Spinal cord (tissue), 9 donors: ENCODE measurements at regions not wholly inside any gene's neighbourhood (a gene's known extent, or its start where the extent isn't known, plus 50 kb on each side); places are given as distances from the start of the nearest gene placed in this dataset.
A peak's percentile ranks its signal among the peaks of the same experiment; 100 is the strongest.

ENCODE experiments used
- DNase-seq, 6 donors: peaks; one replicate each; pipeline versions ENCODE4 v3.0.0 to v3.0.0-alpha.2; 2013 to 2015; ENCODE audit warnings: low spot score in 6 of 6, low read depth in 4 of 6
- H3K27ac ChIP-seq: one replicate; pipeline ENCODE4 v1.5.1; 2013; ENCODE audit warnings: low read depth, low read length, control low read depth
- H3K27me3 ChIP-seq: one replicate; pipeline ENCODE4 v1.6.1; 2013; ENCODE audit warnings: low read length; ENCODE audit not compliant: control insufficient read depth, insufficient read depth
- H3K36me3 ChIP-seq: one replicate; pipeline ENCODE4 v1.6.1; 2013; ENCODE audit warnings: low read length; ENCODE audit not compliant: control insufficient read depth, insufficient read depth
- H3K4me1 ChIP-seq: one replicate; pipeline ENCODE4 v1.6.1; 2013; ENCODE audit warnings: low read length; ENCODE audit not compliant: control insufficient read depth, insufficient read depth
- H3K4me3 ChIP-seq: one replicate; pipeline ENCODE4 v1.5.1; 2013; ENCODE audit warnings: low read depth, low read length, control low read depth
- H3K9me3 ChIP-seq: one replicate; pipeline ENCODE4 v1.6.1; 2013; ENCODE audit warnings: low read length; ENCODE audit not compliant: control insufficient read depth, insufficient read depth
- WGBS: methylation state at CpG from one replicate; pipeline ENCODE4 v1.1.5; 2013; ENCODE audit warnings: missing lambda C conversion rate; ENCODE audit not compliant: insufficient coverage; 5-methylcytosine and 5-hydroxymethylcytosine counted together
- donor health status: healthy.

DNA sequence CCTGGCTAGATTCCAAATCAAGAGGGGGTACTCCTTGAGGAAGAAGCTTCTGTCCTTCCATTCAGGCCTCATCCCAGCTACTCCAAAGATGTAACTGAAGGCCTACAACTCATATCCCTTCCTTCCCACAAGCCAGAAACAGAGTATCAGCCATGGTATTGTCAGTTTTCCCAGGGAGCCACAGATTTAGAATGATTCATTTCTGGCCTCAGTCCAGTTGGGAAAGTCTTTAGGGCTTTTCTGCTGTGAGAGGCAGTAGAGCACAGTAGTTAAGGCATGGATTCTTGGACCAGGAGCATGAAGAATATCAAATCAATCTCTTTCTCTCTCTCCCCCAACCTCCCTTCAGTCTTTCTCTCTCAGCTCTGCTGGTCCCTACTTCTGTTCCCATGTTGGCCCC, 505.0 kb downstream of the BCOR start:
- no peaks in the 10 kb centered on the region for H3K36me3 ChIP-seq
- H3K4me1 ChIP-seq: no peaks in the 10 kb centered on the region
- H3K27ac ChIP-seq: no peak overlapping the region
- no peak overlapping the region for H3K4me3 ChIP-seq
- H3K9me3 ChIP-seq: no peaks in the 10 kb centered on the region
- no peak for DNase-seq
- peaks cover 6% of the 10 kb centered on the region for H3K27me3 ChIP-seq

DNA sequence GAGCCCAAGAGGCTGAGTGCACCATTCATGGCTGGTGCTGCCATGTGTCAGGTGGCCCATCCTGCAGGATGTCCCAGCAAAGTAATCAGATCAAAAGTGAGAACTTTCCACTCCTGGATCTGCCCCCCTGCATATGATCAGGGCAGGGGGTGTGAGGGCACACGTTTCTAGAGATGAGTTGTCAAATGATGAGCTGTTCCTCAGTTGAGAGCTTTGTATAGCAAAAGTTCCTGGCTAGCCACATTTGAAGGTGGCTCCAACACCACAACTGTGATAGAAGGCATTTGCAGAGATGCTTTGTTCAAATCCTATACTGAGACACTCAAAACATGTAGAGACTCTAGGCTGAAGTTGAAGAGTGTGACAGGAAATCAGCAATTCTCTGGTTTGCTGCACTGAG, 501.8 kb downstream of the BCOR start:
- Histone ChIP-seq H3K27me3 (peaks cover 7% of the 10 kb centered on the region), H3K9me3 (no peaks in the 10 kb centered on the region), H3K4me3 (no peak overlapping the region), H3K27ac (no peak overlapping the region), H3K36me3 (no peaks in the 10 kb centered on the region), H3K4me1 (no peaks in the 10 kb centered on the region)
- DNase-seq: no peak
- WGBS: 50% methylated on average over 1 of the region's 1 CpG

DNA sequence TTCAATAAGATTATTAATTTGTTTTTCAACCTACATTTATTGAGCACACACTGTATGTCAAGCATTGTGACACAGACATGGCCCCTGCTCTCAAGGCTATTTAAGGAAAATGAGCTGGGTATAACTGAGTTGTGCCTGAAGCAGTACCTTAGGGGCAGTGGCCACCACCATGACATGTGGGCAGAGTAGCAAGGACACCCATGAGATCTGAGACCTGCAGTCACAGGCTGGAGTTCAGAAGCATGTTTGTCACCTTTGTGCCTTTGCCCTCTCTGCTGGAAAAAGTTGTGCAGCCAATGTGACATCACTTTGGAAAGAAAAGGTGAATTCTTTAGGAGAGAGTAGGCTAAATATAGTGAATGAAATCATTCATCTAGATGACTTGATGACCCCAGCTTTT, 501.3 kb downstream of the BCOR start:
- no peak for DNase-seq
- H3K4me1 ChIP-seq: peaks cover 4% of the 10 kb centered on the region
- peaks cover 7% of the 10 kb centered on the region for H3K27me3 ChIP-seq

DNA sequence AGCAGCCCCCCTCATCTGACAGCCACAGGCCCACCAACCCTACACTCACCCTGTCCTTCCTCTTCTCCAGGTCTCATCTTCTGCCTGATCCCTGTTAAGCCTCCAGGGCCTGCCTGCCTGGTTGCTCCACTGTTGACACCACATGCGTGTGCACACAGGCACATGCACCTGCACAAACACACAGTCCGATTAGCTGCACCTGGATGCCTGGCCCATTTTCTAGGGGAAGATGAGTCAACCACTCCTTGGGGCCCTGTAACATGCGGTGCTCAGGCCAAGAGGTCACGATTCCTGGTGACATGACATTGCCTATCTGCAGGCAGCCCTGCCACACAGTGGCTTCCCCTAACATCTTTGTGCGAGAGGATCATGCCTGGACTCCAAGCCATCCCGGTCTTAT, 498.4 kb downstream of the BCOR start:
- Histone ChIP-seq H3K36me3 (no peaks in the 10 kb centered on the region), H3K27ac (no peak overlapping the region), H3K4me3 (no peak overlapping the region), H3K27me3 (peaks cover 7% of the 10 kb centered on the region), H3K9me3 (no peaks in the 10 kb centered on the region), H3K4me1 (peaks cover 18% of the 10 kb centered on the region)
- 91% methylated on average over 5 of the region's 6 CpGs for WGBS
- no peak for DNase-seq

More for the DNA sequence above, 501.3 kb downstream of the BCOR start:
- no peaks in the 10 kb centered on the region for H3K9me3 ChIP-seq
- no peak overlapping the region for H3K27ac ChIP-seq
- H3K4me3 ChIP-seq: no peak overlapping the region
- H3K36me3 ChIP-seq: no peaks in the 10 kb centered on the region

DNA sequence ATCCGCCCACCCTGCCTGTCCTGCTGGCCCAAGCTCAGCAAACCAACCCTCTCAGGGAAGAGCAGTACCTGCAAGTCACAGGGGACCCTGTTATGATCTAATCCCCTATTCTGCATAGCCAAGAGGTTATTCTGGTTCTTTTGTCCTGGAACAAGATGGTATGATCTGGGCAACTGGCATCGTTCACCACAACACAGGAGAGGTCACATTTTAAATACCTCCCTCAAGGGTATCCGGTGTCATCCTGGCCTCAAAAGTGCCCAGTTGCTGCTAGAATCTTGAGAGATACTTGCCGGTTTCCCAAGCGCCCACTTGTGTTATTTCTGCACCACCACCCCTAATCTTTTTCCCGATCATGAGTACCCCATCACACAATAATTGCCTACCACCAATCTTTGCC, 497.5 kb downstream of the BCOR start:
- no peak for DNase-seq
- H3K27ac ChIP-seq: no peak overlapping the region
- no peak overlapping the region for H3K4me3 ChIP-seq
- H3K9me3 ChIP-seq: no peaks in the 10 kb centered on the region
- 90% methylated on average over 4 of the region's 6 CpGs for WGBS
- H3K36me3 ChIP-seq: no peaks in the 10 kb centered on the region
- peaks cover 7% of the 10 kb centered on the region for H3K27me3 ChIP-seq
- peaks cover 19% of the 10 kb centered on the region for H3K4me1 ChIP-seq

DNA sequence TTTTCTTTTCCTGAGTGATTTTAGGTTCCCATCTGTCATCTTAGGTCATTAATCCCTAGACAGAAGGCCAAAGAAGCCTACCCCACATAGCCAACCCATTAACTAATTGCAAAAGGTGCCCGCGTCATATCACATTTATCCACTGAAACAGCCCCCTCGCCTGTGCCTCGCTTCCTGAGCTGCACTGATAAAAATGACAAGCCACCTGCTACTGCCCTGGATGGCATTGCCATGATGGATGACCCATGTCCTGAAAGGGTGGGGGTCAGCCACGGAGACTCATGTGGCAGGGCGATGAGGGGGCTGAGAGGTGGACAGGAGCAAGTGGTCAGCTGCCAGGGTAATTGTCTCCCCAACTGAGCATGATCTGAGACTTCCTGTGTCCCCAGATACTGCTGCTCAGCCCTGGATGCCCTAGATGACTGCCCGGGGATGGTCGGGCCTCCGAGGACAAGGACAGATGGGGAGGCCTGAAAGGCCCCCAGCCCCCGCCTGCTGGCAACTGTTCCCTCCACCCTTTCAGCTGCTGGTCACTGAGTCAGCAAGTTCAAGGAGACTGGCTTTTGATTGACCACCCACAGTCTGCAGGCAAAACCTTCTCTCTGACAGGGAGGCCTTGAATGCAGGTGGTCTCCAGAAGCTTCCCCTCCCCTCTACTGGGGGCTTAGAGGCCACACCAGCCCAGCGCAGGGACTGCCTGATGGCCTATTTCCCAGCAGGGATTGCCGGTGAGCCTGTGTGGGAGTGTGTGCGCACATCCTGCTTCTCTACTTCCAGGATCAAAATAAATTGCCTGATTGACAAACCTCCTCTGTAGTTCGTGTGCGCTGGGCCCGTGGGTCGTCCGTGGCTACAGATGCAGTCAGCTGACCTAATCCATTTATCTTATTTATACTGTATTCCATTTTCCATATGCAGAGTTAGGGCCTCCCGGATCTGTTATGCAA, 496.3 kb downstream of the BCOR start:
- peaks cover 20% of the 10 kb centered on the region for H3K4me1 ChIP-seq
- no peaks in the 10 kb centered on the region for H3K36me3 ChIP-seq
- no peak overlapping the region for H3K27ac ChIP-seq
- 43% methylated on average over 14 of the region's 19 CpGs for WGBS
- H3K27me3 ChIP-seq: peaks cover 7% of the 10 kb centered on the region
- DNase-seq: no peak
- no peaks in the 10 kb centered on the region for H3K9me3 ChIP-seq
- H3K4me3 ChIP-seq: no peak overlapping the region

DNA sequence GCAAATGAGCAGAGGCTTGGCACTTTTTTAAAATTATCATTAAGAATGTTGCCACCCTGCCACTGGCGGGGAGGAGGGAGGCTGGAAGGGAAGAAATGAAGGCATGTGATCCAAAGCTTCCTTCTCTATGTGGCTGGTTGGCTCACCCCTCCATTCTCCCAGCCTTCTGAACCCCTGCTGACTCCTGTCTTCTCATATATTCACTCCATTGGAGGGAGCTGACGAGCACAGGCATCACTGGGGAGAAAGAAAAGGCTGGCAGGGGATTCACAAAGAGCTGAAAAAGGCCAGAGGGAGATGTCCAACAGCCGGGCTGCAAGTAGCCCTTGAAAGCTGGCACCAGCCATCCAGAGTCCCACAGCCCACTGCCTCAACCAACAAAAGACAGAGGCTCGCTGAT, 495.6 kb downstream of the BCOR start:
- Histone ChIP-seq H3K36me3 (no peaks in the 10 kb centered on the region), H3K27me3 (peaks cover 5% of the 10 kb centered on the region), H3K27ac (no peak overlapping the region), H3K4me1 (peaks cover 20% of the 10 kb centered on the region), H3K9me3 (peaks cover 2% of the 10 kb centered on the region), H3K4me3 (no peak overlapping the region)
- peak in 2 of 6 donors; percentile 40 to 47 for DNase-seq
- no CpG with 5 or more reads among the region's 4 CpGs for WGBS

DNA sequence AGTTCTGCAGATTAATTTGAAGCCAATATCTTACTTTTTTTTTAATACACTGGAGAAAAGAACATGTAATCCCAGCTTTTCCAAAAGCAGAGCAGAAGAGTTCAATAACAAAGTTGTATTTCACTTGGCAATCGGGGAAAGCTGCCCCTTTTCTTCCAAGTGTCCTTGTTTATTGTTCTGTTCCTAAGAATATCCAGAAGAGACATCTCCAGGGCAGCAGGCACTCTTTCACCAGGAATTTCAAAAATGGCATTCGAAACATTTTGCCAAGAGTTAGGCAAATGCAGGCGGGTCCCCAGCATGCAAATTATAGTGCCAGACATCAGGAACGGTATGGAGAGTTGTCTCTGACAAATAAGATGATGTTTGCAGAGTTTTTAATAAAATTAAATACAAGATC, 494.5 kb downstream of the BCOR start:
- H3K4me1 ChIP-seq: peaks cover 20% of the 10 kb centered on the region
- H3K27ac ChIP-seq: no peak overlapping the region
- H3K36me3 ChIP-seq: no peaks in the 10 kb centered on the region
- DNase-seq: peak in 3 of 6 donors; percentile 22 to 64 (median 42)
- H3K9me3 ChIP-seq: peaks cover 2% of the 10 kb centered on the region
- peaks cover 3% of the 10 kb centered on the region for H3K27me3 ChIP-seq
- no CpG with 5 or more reads among the region's 4 CpGs for WGBS
- H3K4me3 ChIP-seq: no peak overlapping the region

DNA sequence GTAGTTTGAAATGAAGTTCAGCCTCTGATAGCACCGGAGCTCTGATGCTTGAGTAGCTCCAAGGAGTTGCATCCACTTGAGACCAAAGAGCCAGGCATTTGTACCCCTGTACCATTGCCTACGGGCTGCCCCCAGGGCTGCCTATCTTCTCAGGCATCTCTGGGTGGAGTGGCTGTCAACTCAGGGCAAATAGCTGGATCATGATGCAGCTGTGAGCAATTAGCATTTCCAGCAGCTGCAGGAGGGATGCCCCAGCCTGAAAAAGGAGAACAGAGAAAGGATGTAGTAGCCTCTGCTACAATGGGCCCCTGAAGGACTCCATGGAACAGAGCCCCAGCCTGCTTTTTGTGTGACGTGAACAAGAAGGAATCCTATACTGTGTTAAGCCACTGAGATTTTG, 492.6 kb downstream of the BCOR start:
- Histone ChIP-seq H3K27me3 (no peaks in the 10 kb centered on the region), H3K4me3 (no peak overlapping the region), H3K4me1 (peaks cover 20% of the 10 kb centered on the region), H3K27ac (no peak overlapping the region), H3K36me3 (no peaks in the 10 kb centered on the region), H3K9me3 (peaks cover 2% of the 10 kb centered on the region)
- DNase-seq: no peak
- WGBS: 65% methylated on average over 2 of the region's 3 CpGs

DNA sequence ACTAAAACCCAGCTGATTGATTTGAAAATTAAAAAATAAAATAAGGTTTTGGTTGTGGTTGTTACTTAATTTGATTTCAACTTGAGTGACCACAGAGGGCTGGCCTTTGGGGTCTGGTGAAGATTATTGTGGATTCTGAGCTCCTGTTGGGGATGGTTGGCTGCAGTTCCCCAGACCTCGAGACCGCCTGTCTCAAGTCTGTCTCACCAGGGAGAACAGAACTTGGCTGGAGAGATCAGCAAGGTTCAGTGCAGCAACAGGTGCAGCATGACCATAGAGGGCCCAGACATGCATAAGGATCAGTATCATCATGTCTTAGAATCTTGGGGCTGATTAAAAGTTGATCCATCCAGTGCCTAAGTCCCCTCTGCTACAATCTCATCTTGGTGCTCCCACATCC, 491.9 kb downstream of the BCOR start:
- Histone ChIP-seq H3K27me3 (peaks cover 3% of the 10 kb centered on the region), H3K27ac (no peak overlapping the region), H3K9me3 (peaks cover 2% of the 10 kb centered on the region), H3K36me3 (no peaks in the 10 kb centered on the region), H3K4me3 (no peak overlapping the region), H3K4me1 (peaks cover 20% of the 10 kb centered on the region)
- 80% methylated on average over 1 of the region's 2 CpGs for WGBS
- DNase-seq: no peak
